LNCaP clone FGC (cell line): ENCODE measurements at regions not wholly inside any gene's neighbourhood (a gene's known extent, or its start where the extent isn't known, plus 50 kb on each side); places are given as distances from the start of the nearest gene placed in this dataset.

Source experiments
- DNase-seq: peaks from one replicate; pipeline ENCODE4 v3.0.0-alpha.2; 2011; ENCODE audit warnings: low read depth
- H3K4me3 ChIP-seq: 2 replicates; pipeline ENCODE4 v1.5.1; 2011; ENCODE audit warnings: mild to moderate bottlenecking, low read depth, low read length, control low read depth
- CTCF ChIP-seq: IDR thresholded peaks from 2 replicates; pipeline ENCODE4 v1.5.1; 2012; ENCODE audit warnings: mild to moderate bottlenecking; ENCODE audit not compliant: control insufficient read depth, insufficient read depth; ENCODE audit errors: extremely low read depth

GRCh38 chr2:239792405-239793084 is 232.6 kb downstream of the NDUFA10 start:
- no peak for TF ChIP-seq CTCF
- no peak overlapping the region for H3K4me3 ChIP-seq
- no peak for DNase-seq

GRCh38 chr2:239791526-239792404 is 233.4 kb downstream of the NDUFA10 start:
- DNase-seq, result no peak
- TF ChIP-seq CTCF, result no peak

GRCh38 chr2:239790721-239791120 is 234.4 kb downstream of the NDUFA10 start:
- H3K4me3 ChIP-seq, result no peak overlapping the region
- no peak for TF ChIP-seq CTCF
- no peak for DNase-seq

More at GRCh38 chr2:239791526-239792404, 233.4 kb downstream of the NDUFA10 start:
- no peak overlapping the region for H3K4me3 ChIP-seq

GRCh38 chr2:239790313-239790712 is 234.8 kb downstream of the NDUFA10 start:
- H3K4me3 ChIP-seq, result no peak overlapping the region
- TF ChIP-seq CTCF, result no peak
- no peak for DNase-seq

GRCh38 chr2:239789711-239790110 is 235.4 kb downstream of the NDUFA10 start:
- H3K4me3 ChIP-seq, result no peak overlapping the region
- TF ChIP-seq CTCF, result no peak
- DNase-seq, result no peak

- DNase-seq, result no peak
- TF ChIP-seq CTCF, result no peak
- no peak overlapping the region for H3K4me3 ChIP-seq
Measured at GRCh38 chr2:239788576-239789098, 236.5 kb downstream of the NDUFA10 start.
